ENCODE measurements at regions not wholly inside any gene's neighbourhood (a gene's known extent, or its start where the extent isn't known, plus 50 kb on each side); places are given as distances from the start of the nearest gene placed in this dataset.

DNA sequence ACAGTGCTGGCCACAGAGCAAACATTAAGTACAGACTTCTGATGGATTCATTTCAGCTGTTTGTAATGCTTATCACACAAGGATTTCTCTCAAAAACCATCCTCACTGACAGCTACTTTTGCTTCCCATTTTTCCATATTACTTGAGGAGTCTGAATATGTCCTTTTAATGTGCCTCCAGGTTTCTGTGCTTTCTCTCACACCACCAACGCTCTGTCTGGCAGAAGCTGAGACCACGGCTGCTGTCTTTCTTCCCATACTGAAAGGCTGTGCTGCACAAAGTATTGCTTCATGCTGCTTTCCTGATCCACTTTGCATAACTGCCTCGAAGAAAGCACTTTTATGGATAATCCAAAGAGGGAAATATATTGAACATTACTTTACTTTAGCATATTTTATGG is 312.1 kb upstream of the ZEB2 start:
- FAIRE-seq = no peak
- TF ChIP-seq CTCF (IDR thresholded peaks at IDR 0.05; ENCODE audit: insufficient read depth, low read length, severe bottlenecking) = no peak
- Histone ChIP-seq H3K4me3 (ENCODE audit: low read depth, low read length) (no peak overlapping the region), H3K27me3 (ENCODE audit: control insufficient read depth, insufficient read depth, low read length) (no peaks in the 10 kb centered on the region), H3K36me3 (ENCODE audit: control insufficient read depth, insufficient read depth, low read length) (no peaks in the 10 kb centered on the region)
- DNase-seq (ENCODE audit: low read depth) = no peak

GRCh38 chr2:144830543-144830942 is 310.6 kb upstream of the ZEB2 start:
- no peaks in the 10 kb centered on the region for H3K36me3 ChIP-seq (ENCODE audit: control insufficient read depth, insufficient read depth, low read length)
- H3K4me3 ChIP-seq (ENCODE audit: low read depth, low read length) = no peak overlapping the region
- no peaks in the 10 kb centered on the region for H3K27me3 ChIP-seq (ENCODE audit: control insufficient read depth, insufficient read depth, low read length)
- no peak for FAIRE-seq
- TF ChIP-seq CTCF (IDR thresholded peaks at IDR 0.05; ENCODE audit: insufficient read depth, low read length, severe bottlenecking) = no peak
- no peak for DNase-seq (ENCODE audit: low read depth)

GRCh38 chr2:144827404-144827803 is 307.5 kb upstream of the ZEB2 start:
- DNase-seq (ENCODE audit: low read depth) = no peak
- no peak overlapping the region for H3K4me3 ChIP-seq (ENCODE audit: low read depth, low read length)
- no peak for FAIRE-seq
- no peak for TF ChIP-seq CTCF (IDR thresholded peaks at IDR 0.05; ENCODE audit: insufficient read depth, low read length, severe bottlenecking)
- no peaks in the 10 kb centered on the region for H3K27me3 ChIP-seq (ENCODE audit: control insufficient read depth, insufficient read depth, low read length)
- no peaks in the 10 kb centered on the region for H3K36me3 ChIP-seq (ENCODE audit: control insufficient read depth, insufficient read depth, low read length)

GRCh38 chr2:144826105-144826504 is 306.2 kb upstream of the ZEB2 start:
- Histone ChIP-seq H3K36me3 (ENCODE audit: control insufficient read depth, insufficient read depth, low read length) (no peaks in the 10 kb centered on the region), H3K27me3 (ENCODE audit: control insufficient read depth, insufficient read depth, low read length) (no peaks in the 10 kb centered on the region), H3K4me3 (ENCODE audit: low read depth, low read length) (no peak overlapping the region)
- no peak for FAIRE-seq
- no peak for TF ChIP-seq CTCF (IDR thresholded peaks at IDR 0.05; ENCODE audit: insufficient read depth, low read length, severe bottlenecking)
- DNase-seq (ENCODE audit: low read depth) = no peak

- FAIRE-seq = no peak
- DNase-seq (ENCODE audit: low read depth) = no peak
- TF ChIP-seq CTCF (IDR thresholded peaks at IDR 0.05; ENCODE audit: insufficient read depth, low read length, severe bottlenecking) = no peak
Measured at GRCh38 chr2:144825331-144826020, 305.6 kb upstream of the ZEB2 start.

More at GRCh38 chr2:144825331-144826020, 305.6 kb upstream of the ZEB2 start:
- Histone ChIP-seq H3K4me3 (ENCODE audit: low read depth, low read length) (no peak overlapping the region), H3K27me3 (ENCODE audit: control insufficient read depth, insufficient read depth, low read length) (no peaks in the 10 kb centered on the region), H3K36me3 (ENCODE audit: control insufficient read depth, insufficient read depth, low read length) (no peaks in the 10 kb centered on the region)

All from bronchial epithelial cell (primary cell).